Endothelial cell of umbilical vein (primary cell): ENCODE measurements at regions not wholly inside any gene's neighbourhood (a gene's known extent, or its start where the extent isn't known, plus 50 kb on each side); places are given as distances from the start of the nearest gene placed in this dataset.

Source experiments
- BruUV-seq: library from RNA; stranded (reverse); fragments of 400-500 nt; replicated peaks from 2 replicates; lab custom pipeline; 2021; lab: Mats Ljungman, UMichigan
- CTCF ChIA-PET: fragments of 300-600, 350-600 bp; sonication (Branson Sonifier 250); formaldehyde crosslinking; loops from one replicate; lab custom pipeline; 2021; ENCODE audit warnings: antibody characterized with exemption, inconsistent platforms; lab: Charles Lee
- POLR2A ChIA-PET: fragments of 300-600, 350-600 bp; sonication (Branson Sonifier 250); formaldehyde crosslinking; loops from one replicate; lab custom pipeline; 2021; ENCODE audit warnings: antibody characterized with exemption, inconsistent platforms; lab: Charles Lee
- DNase-seq: peaks from one replicate; pipeline ENCODE4 v3.0.0-alpha.2; 2011; ENCODE audit warnings: low read depth, low spot score
- FAIRE-seq: peaks from 2 replicates; lab custom pipeline; 2011; peaks lifted over from hg19 to GRCh38; lab: Jason Lieb, UNC
- H2AFZ ChIP-seq: 2 replicates; pipeline ENCODE4 v1.6.0; 2012; ENCODE audit warnings: low read depth, low read length, control low read depth, inconsistent platforms
- H3K27ac ChIP-seq: 2 replicates; pipeline ENCODE4 v1.5.1; 2011; ENCODE audit warnings: low read depth, mild to moderate bottlenecking, control low read depth, low read length, moderate library complexity; ENCODE audit not compliant: insufficient read depth
- H3K27me3 ChIP-seq, 2 experiments: 2 replicates each; pipeline versions ENCODE4 v1.6.0 to v1.6.1; 2011; ENCODE audit warnings: low read length in 2 of 2, mixed read lengths in 1 of 2; ENCODE audit not compliant: control insufficient read depth in 2 of 2, insufficient read depth in 2 of 2
- H3K36me3 ChIP-seq, 2 experiments: 2 replicates in 1 of 2; 3 replicates in 1 of 2; pipeline ENCODE4 v1.5.1; 2011; ENCODE audit warnings: low read length in 2 of 2, mild to moderate bottlenecking in 1 of 2, moderate library complexity in 1 of 2; ENCODE audit not compliant: control insufficient read depth in 2 of 2, insufficient read depth in 2 of 2; ENCODE audit errors: extremely low read depth in 1 of 2
- H3K4me1 ChIP-seq: 3 replicates; pipeline ENCODE4 v1.5.1; 2011; ENCODE audit warnings: mild to moderate bottlenecking, low read length; ENCODE audit not compliant: control insufficient read depth, insufficient read depth; ENCODE audit errors: extremely low read depth
- H3K4me2 ChIP-seq: 2 replicates; pipeline ENCODE4 v1.6.1; 2011; ENCODE audit warnings: low read length, control low read depth, mixed read lengths; ENCODE audit not compliant: insufficient read depth
- H3K4me3 ChIP-seq, 3 experiments: fragments of 200-600 bp in 1 of 3; sonication (generic), shearing (Covaris generic) in 1 of 3; replicated peaks in 1 of 3; 2 replicates each; pipeline ENCODE4 v1.5.1; 2011 to 2016; ENCODE audit warnings: control low read depth in 3 of 3, low read length in 3 of 3, mild to moderate bottlenecking in 2 of 3, inconsistent platforms in 1 of 3, low read depth in 1 of 3, moderate library complexity in 1 of 3; ENCODE audit not compliant: insufficient read depth in 1 of 3
- H3K79me2 ChIP-seq: 2 replicates; pipeline ENCODE4 v1.6.0; 2012; ENCODE audit warnings: low read length, inconsistent platforms; ENCODE audit not compliant: control insufficient read depth, insufficient read depth
- H3K9ac ChIP-seq: replicated peaks from 2 replicates; pipeline ENCODE3; 2011; ENCODE audit warnings: low read length, control low read depth; ENCODE audit not compliant: insufficient read depth; ENCODE audit errors: extremely low read depth
- H3K9me1 ChIP-seq: replicated peaks from 3 replicates; pipeline ENCODE4 v1.6.0; 2011; ENCODE audit warnings: mild to moderate bottlenecking, low read length; ENCODE audit not compliant: control insufficient read depth, insufficient read depth; ENCODE audit errors: extremely low read depth
- H3K9me3 ChIP-seq: replicated peaks from 2 replicates; pipeline ENCODE4 v1.5.1; 2012; ENCODE audit warnings: low read length, inconsistent platforms; ENCODE audit not compliant: control insufficient read depth, insufficient read depth
- H4K20me1 ChIP-seq: replicated peaks from 2 replicates; pipeline ENCODE3; 2011; ENCODE audit warnings: mild to moderate bottlenecking, low read length; ENCODE audit not compliant: control insufficient read depth, insufficient read depth; ENCODE audit errors: extremely low read depth
- EZH2 ChIP-seq: IDR thresholded peaks from 2 replicates; pipeline ENCODE4 v1.6.1; 2012; ENCODE audit warnings: borderline replicate concordance, low read depth, mild to moderate bottlenecking, moderate library complexity, low read length, inconsistent platforms; ENCODE audit not compliant: severe bottlenecking
- FOS ChIP-seq: IDR thresholded peaks from 2 replicates; pipeline ENCODE4 v1.6.1; 2011; ENCODE audit warnings: mild to moderate bottlenecking, low read length, moderate library complexity, borderline replicate concordance; ENCODE audit not compliant: insufficient read depth
- GATA2 ChIP-seq: IDR thresholded peaks from 2 replicates; pipeline ENCODE4 v1.7.0; 2011; ENCODE audit warnings: low read depth, mild to moderate bottlenecking, moderate library complexity, mixed read lengths, low read length; ENCODE audit not compliant: insufficient read length, insufficient read depth
- JUN ChIP-seq: IDR thresholded peaks from 2 replicates; pipeline ENCODE4 v1.6.1; 2011; ENCODE audit warnings: borderline replicate concordance, low read depth; ENCODE audit not compliant: insufficient read length, insufficient read depth
- MYC ChIP-seq: IDR thresholded peaks from one replicate; pipeline ENCODE4 v1.6.1; 2011; ENCODE audit warnings: mild to moderate bottlenecking, low read depth, low read length
- POLR2A ChIP-seq: IDR thresholded peaks from 2 replicates; pipeline ENCODE4 v1.6.1; 2012; ENCODE audit warnings: low read depth, mild to moderate bottlenecking, control low read depth, low read length
- POLR2AphosphoS5 ChIP-seq: IDR thresholded peaks from 2 replicates; pipeline ENCODE4 v1.6.1; 2012; ENCODE audit warnings: low read depth, mild to moderate bottlenecking, control low read depth, low read length, moderate library complexity; ENCODE audit not compliant: insufficient read depth
- dilution Hi-C: fragments of 300-500 bp; cut with MboI; formaldehyde crosslinking; loops from one replicate; pipeline ENCODE4 v1.15.0; 2019; ENCODE audit warnings: low sequenced_read_pairs; ENCODE audit not compliant: extremely low pct_ligation_motif_present
- intact Hi-C: fragments of 100-400 bp; cut with micrococcal nuclease; formaldehyde crosslinking; loops from one replicate; pipeline ENCODE4 v1.10.0; 2022
- TF ChIP-seq, protein P1 (sequence below): IDR thresholded peaks from 2 replicates; pipeline ENCODE4 v1.6.1; 2011; ENCODE audit not compliant: insufficient read depth, insufficient read length
- TF ChIP-seq, protein P2 (sequence below), 2 donors: IDR thresholded peaks; 1 replicate in 1 of 2; 2 replicates in 1 of 2; pipeline ENCODE4 v1.5.1; 2011; ENCODE audit warnings: low read length in 2 of 2, mild to moderate bottlenecking in 2 of 2, moderate library complexity in 2 of 2, control low read depth in 1 of 2, inconsistent platforms in 1 of 2, low read depth in 1 of 2; ENCODE audit not compliant: insufficient read depth in 1 of 2; ENCODE audit errors: extremely low read depth in 1 of 2

DNA sequence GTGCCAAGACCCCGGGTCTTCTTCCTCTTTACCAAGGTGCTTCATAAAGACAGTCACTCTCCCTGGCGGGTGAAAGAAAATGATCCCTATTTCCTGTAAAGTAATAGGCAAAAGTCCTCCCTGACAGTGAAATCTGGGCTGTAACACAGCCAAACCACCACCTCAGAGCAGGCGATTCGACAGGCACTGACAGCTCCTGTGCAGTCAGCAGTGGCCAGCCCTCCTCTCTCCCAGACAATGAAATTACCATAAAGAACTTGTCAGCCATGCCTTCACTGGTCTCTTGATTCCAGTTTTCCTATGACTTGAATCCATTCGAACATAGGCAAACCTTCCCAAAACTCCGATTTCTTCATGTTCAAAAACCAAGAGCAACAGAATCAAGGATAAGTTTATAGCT lies 492.2 kb upstream of the DAB1 start:
- dilution Hi-C loops = no loop called here

More for the DNA sequence above, 492.2 kb upstream of the DAB1 start:
- Histone ChIP-seq H3K27me3 (no peaks in the 10 kb centered on the region), H3K9me1 (no peaks in the 10 kb centered on the region), H3K9ac (no peak overlapping the region), H2AFZ (no peak overlapping the region), H3K36me3 (no peaks in the 10 kb centered on the region), H3K4me2 (no peak overlapping the region), H3K4me3 (no peak overlapping the region), H3K27ac (no peak overlapping the region), H4K20me1 (no peaks in the 10 kb centered on the region), H3K79me2 (no peaks in the 10 kb centered on the region), H3K4me1 (no peaks in the 10 kb centered on the region), H3K9me3 (peaks cover 1% of the 10 kb centered on the region)
- intact Hi-C loops = no loop called here
- ChIA-PET POLR2A (no interaction called here), CTCF (no interaction called here)
- DNase-seq (no peak), FAIRE-seq (no peak)
- TF ChIP-seq MYC (no peak), GATA2 (no peak), EZH2 (no peak), FOS (no peak), POLR2AphosphoS5 (no peak), POLR2A (no peak), JUN (no peak)
- TF ChIP-seq, protein P1, sequence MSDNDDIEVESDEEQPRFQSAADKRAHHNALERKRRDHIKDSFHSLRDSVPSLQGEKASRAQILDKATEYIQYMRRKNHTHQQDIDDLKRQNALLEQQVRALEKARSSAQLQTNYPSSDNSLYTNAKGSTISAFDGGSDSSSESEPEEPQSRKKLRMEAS = no peak
- TF ChIP-seq, protein P2, sequence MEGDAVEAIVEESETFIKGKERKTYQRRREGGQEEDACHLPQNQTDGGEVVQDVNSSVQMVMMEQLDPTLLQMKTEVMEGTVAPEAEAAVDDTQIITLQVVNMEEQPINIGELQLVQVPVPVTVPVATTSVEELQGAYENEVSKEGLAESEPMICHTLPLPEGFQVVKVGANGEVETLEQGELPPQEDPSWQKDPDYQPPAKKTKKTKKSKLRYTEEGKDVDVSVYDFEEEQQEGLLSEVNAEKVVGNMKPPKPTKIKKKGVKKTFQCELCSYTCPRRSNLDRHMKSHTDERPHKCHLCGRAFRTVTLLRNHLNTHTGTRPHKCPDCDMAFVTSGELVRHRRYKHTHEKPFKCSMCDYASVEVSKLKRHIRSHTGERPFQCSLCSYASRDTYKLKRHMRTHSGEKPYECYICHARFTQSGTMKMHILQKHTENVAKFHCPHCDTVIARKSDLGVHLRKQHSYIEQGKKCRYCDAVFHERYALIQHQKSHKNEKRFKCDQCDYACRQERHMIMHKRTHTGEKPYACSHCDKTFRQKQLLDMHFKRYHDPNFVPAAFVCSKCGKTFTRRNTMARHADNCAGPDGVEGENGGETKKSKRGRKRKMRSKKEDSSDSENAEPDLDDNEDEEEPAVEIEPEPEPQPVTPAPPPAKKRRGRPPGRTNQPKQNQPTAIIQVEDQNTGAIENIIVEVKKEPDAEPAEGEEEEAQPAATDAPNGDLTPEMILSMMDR (IDR thresholded peaks at IDR 0.05; ENCODE audit: extremely low read depth in 1 of 2, insufficient read depth in 1 of 2, low read depth in 1 of 2, low read length in 2 of 2) = no peak
- no TSS peak for BruUV-seq
